ENCODE measurements at regions not wholly inside any gene's neighbourhood (a gene's known extent, or its start where the extent isn't known, plus 50 kb on each side); places are given as distances from the start of the nearest gene placed in this dataset.

GRCh38 chr2:7108792-7109532, 191.8 kb downstream of the RNF144A start (continued):
- TF ChIP-seq ELK3 (CRISPR knock-in tag; IDR thresholded peaks at IDR 0.05): no peak
- no peak for TF ChIP-seq ZNF583 (CRISPR knock-in tag; IDR thresholded peaks at IDR 0.05)
- no peak for TF ChIP-seq DNMT1 (IDR thresholded peaks at IDR 0.05)
- no peak for TF ChIP-seq EP300 (IDR thresholded peaks at IDR 0.05; ENCODE audit: low read length)
- TF ChIP-seq MBD2 (IDR thresholded peaks at IDR 0.05; ENCODE audit: borderline replicate concordance, low read depth): no peak
- no peak for TF ChIP-seq CEBPB (tag; IDR thresholded peaks at IDR 0.05)
- no peak for TF ChIP-seq NFIX (CRISPR knock-in tag; IDR thresholded peaks at IDR 0.05; ENCODE audit: low read depth)
- TF ChIP-seq ZNF766 (CRISPR knock-in tag; conservative IDR thresholded peaks at IDR 0.05): no peak
- TF ChIP-seq KLF1 (tag; IDR thresholded peaks at IDR 0.05): no peak

GRCh38 chr2:7109533-7109885, 192.3 kb downstream of the RNF144A start:
- ATAC-seq: no peak
- Histone ChIP-seq H3K9ac (ENCODE audit: insufficient read depth in 1 of 2, low read depth in 2 of 2, low read length in 2 of 2) (no peak overlapping the region), H3K4me2 (ENCODE audit: insufficient read depth, low read length) (no peak overlapping the region), H3K9me3 (replicated peaks; ENCODE audit: control insufficient read depth, insufficient read depth, low read depth, low read length) (no peaks in the 10 kb centered on the region), H3K4me1 (replicated peaks in 1 of 2; ENCODE audit: control insufficient read depth in 2 of 2, insufficient read depth in 2 of 2, low read length in 2 of 2) (no peaks in the 10 kb centered on the region), H3K4me3 (no peak overlapping the region), H3K27me3 (ENCODE audit: control insufficient read depth in 2 of 2, insufficient read depth in 2 of 2, low read length in 2 of 2) (peaks cover 5 to 18% of the 10 kb centered on the region in 2 experiments; a peak in 4 of 5 replicates), H3K9me1 (ENCODE audit: control insufficient read depth, insufficient read depth, low read length) (peaks cover 3% of the 10 kb centered on the region), H3K36me3 (ENCODE audit: control insufficient read depth, insufficient read depth, low read length) (no peaks in the 10 kb centered on the region), H3K79me2 (ENCODE audit: control insufficient read depth, insufficient read depth, low read length) (no peaks in the 10 kb centered on the region), H4K20me1 (replicated peaks; ENCODE audit: control insufficient read depth, insufficient read depth, low read length) (no peaks in the 10 kb centered on the region), H2AFZ (ENCODE audit: low read depth, low read length) (no peak overlapping the region), H3K27ac (ENCODE audit: extremely low read depth, low read depth, low read length) (no peak overlapping the region)
- WGBS (ENCODE audit: insufficient coverage, low coverage, missing lambda C conversion rate): 0% methylated on average over 5 of the region's 6 CpGs
- no peak for FAIRE-seq
- no TSS peak for BruUV-seq (replicated peaks)
- in situ Hi-C loops (cut with MboI): no loop called here
- POLR2A ChIA-PET: no interaction called here
- no peak for DNase-seq (ENCODE audit: extremely low read depth in 1 of 4, low spot score in 3 of 4)
- CTCF ChIA-PET (ENCODE audit: low intra/inter-chr PET ratio): no interaction called here
- intact Hi-C loops (cut with micrococcal nuclease): no loop called here
- TF ChIP-seq MEF2A (IDR thresholded peaks at IDR 0.05; ENCODE audit: control insufficient read depth, low read depth, low read length): no peak
- TF ChIP-seq FOXJ2 (tag; IDR thresholded peaks at IDR 0.05): no peak
- no peak for TF ChIP-seq REST (IDR thresholded peaks at IDR 0.05; ENCODE audit: borderline replicate concordance)
- no peak for TF ChIP-seq REST (CRISPR knock-in tag; IDR thresholded peaks at IDR 0.05; ENCODE audit: low read depth)
- TF ChIP-seq MTA3 (IDR thresholded peaks at IDR 0.05; ENCODE audit: borderline replicate concordance): no peak

Data from K562 (cell line).